PC-9 (cell line): ENCODE measurements at regions not wholly inside any gene's neighbourhood (a gene's known extent, or its start where the extent isn't known, plus 50 kb on each side); places are given as distances from the start of the nearest gene placed in this dataset.

ENCODE experiments used
- BruUV-seq: library from RNA; stranded (reverse); fragments of 400-500 nt; replicated peaks from 2 replicates; lab custom pipeline; 2021; lab: Mats Ljungman, UMichigan
- CTCF ChIA-PET: fragments of 300-600 bp; sonication (Branson Sonifier 250); formaldehyde crosslinking; loops from one replicate; lab custom pipeline; 2022; ENCODE audit warnings: antibody characterized with exemption; lab: Charles Lee
- POLR2A ChIA-PET: fragments of 300-600 bp; sonication (Branson Sonifier 250); formaldehyde crosslinking; loops from one replicate; lab custom pipeline; 2022; ENCODE audit warnings: antibody characterized with exemption; ENCODE audit not compliant: unreplicated experiment; lab: Charles Lee
- DNase-seq, 2 experiments: peaks; one replicate each; pipeline versions ENCODE4 v3.0.0 to v3.0.0-alpha.2; 2015 to 2022; ENCODE audit warnings: mixed read lengths in 1 of 2
- H2AFZ ChIP-seq: fragments of 200-600 bp; sonication (generic); 2 replicates; pipeline ENCODE4 v1.8.1; 2017; ENCODE audit warnings: antibody characterized with exemption
- H3F3A ChIP-seq: fragments of 200-600 bp; sonication (generic); 2 replicates; pipeline ENCODE4 v1.8.1; 2017; ENCODE audit warnings: antibody characterized with exemption, mild to moderate bottlenecking, low read depth; ENCODE audit not compliant: insufficient read depth
- H3K27ac ChIP-seq: fragments of 200-600 bp; sonication (generic); 2 replicates; pipeline ENCODE4 v1.6.1; 2016; ENCODE audit warnings: mixed run types
- H3K27me3 ChIP-seq: fragments of 200-600 bp; sonication (generic); 2 replicates; pipeline ENCODE4 v1.6.1; 2016; ENCODE audit warnings: low read depth, mixed run types; ENCODE audit not compliant: insufficient read depth
- H3K36me3 ChIP-seq: fragments of 200-600 bp; sonication (generic); 2 replicates; pipeline ENCODE4 v1.6.1; 2016; ENCODE audit warnings: low read depth, mixed run types
- H3K4me1 ChIP-seq: fragments of 200-600 bp; sonication (generic); replicated peaks from 2 replicates; pipeline ENCODE4 v1.6.1; 2016; ENCODE audit warnings: mixed run types; ENCODE audit not compliant: insufficient read depth
- H3K4me2 ChIP-seq: fragments of 200-600 bp; sonication (generic); 2 replicates; pipeline ENCODE4 v1.6.1; 2017; ENCODE audit warnings: mixed run types
- H3K4me3 ChIP-seq: fragments of 200-600 bp; sonication (generic); 2 replicates; pipeline ENCODE4 v1.6.1; 2016; ENCODE audit warnings: mixed run types
- H3K79me2 ChIP-seq: fragments of 200-600 bp; sonication (generic); 2 replicates; pipeline ENCODE4 v1.6.1; 2017; ENCODE audit warnings: low read depth, mixed run types
- H3K9me2 ChIP-seq: fragments of 200-600 bp; sonication (generic); 2 replicates; pipeline ENCODE4 v1.8.1; 2017; ENCODE audit warnings: mild to moderate bottlenecking; ENCODE audit not compliant: insufficient read depth
- H3K9me3 ChIP-seq: fragments of 200-600 bp; sonication (generic); 2 replicates; pipeline ENCODE4 v1.8.1; 2016; ENCODE audit warnings: low read depth; ENCODE audit not compliant: insufficient read depth
- H4K20me1 ChIP-seq: fragments of 200-600 bp; sonication (generic); 2 replicates; pipeline ENCODE4 v1.8.1; 2017; ENCODE audit not compliant: insufficient read depth
- CTCF ChIP-seq: fragments of 200-600 bp; sonication (generic); conservative IDR thresholded peaks from 2 replicates; pipeline ENCODE4 v1.6.1; 2017; ENCODE audit warnings: mixed run types, antibody characterized with exemption, mild to moderate bottlenecking, moderate library complexity
- EZH2 ChIP-seq: fragments of 200-600 bp; sonication (generic); IDR thresholded peaks from 2 replicates; pipeline ENCODE4 v1.8.0; 2017; ENCODE audit warnings: antibody characterized with exemption, low read depth
- intact Hi-C: fragments of 100-400 bp; cut with micrococcal nuclease; formaldehyde crosslinking; loops from one replicate; pipeline ENCODE4 v1.10.0; 2022; ENCODE audit not compliant: unreplicated experiment

- TF ChIP-seq CTCF, result no peak
- TF ChIP-seq EZH2, result no peak
These were observed 194.6 kb upstream of the SYT4 start for GRCh38 chr18:43471873-43472272.

GRCh38 chr18:43481069-43481468 is 203.8 kb upstream of the SYT4 start:
- intact Hi-C loops, result no loop called here
- POLR2A ChIA-PET, result no interaction called here
- Histone ChIP-seq H3F3A (no peaks in the 10 kb centered on the region), H3K4me1 (peaks cover 8% of the 10 kb centered on the region), H3K36me3 (no peaks in the 10 kb centered on the region), H3K4me3 (no peak overlapping the region), H2AFZ (no peak overlapping the region), H3K9me2 (no peaks in the 10 kb centered on the region), H4K20me1 (no peaks in the 10 kb centered on the region), H3K27me3 (no peaks in the 10 kb centered on the region), H3K79me2 (no peaks in the 10 kb centered on the region), H3K9me3 (no peaks in the 10 kb centered on the region), H3K4me2 (no peak overlapping the region), H3K27ac (no peak overlapping the region)
- TF ChIP-seq EZH2, result no peak
- TF ChIP-seq CTCF, result no peak
- no peak for DNase-seq
- BruUV-seq, result no TSS peak
- CTCF ChIA-PET, result no interaction called here

More at GRCh38 chr18:43471873-43472272, 194.6 kb upstream of the SYT4 start:
- Histone ChIP-seq H3K4me3 (no peak overlapping the region), H3K4me2 (no peak overlapping the region), H3F3A (no peaks in the 10 kb centered on the region), H3K4me1 (no peaks in the 10 kb centered on the region), H2AFZ (no peak overlapping the region), H3K79me2 (no peaks in the 10 kb centered on the region), H4K20me1 (no peaks in the 10 kb centered on the region), H3K9me3 (no peaks in the 10 kb centered on the region), H3K27me3 (no peaks in the 10 kb centered on the region), H3K36me3 (no peaks in the 10 kb centered on the region), H3K27ac (no peak overlapping the region), H3K9me2 (no peaks in the 10 kb centered on the region)
- intact Hi-C loops, result no loop called here
- ChIA-PET CTCF (no interaction called here), POLR2A (no interaction called here)
- BruUV-seq, result no TSS peak
- no peak for DNase-seq

- Histone ChIP-seq H3K27ac (no peak overlapping the region), H3K9me2 (no peaks in the 10 kb centered on the region), H3K36me3 (no peaks in the 10 kb centered on the region), H3F3A (no peaks in the 10 kb centered on the region), H3K27me3 (no peaks in the 10 kb centered on the region), H3K79me2 (no peaks in the 10 kb centered on the region), H3K4me3 (no peak overlapping the region), H3K4me1 (peaks cover 8% of the 10 kb centered on the region), H4K20me1 (no peaks in the 10 kb centered on the region), H3K9me3 (no peaks in the 10 kb centered on the region), H3K4me2 (no peak overlapping the region), H2AFZ (no peak overlapping the region)
- ChIA-PET POLR2A (no interaction called here), CTCF (no interaction called here)
- intact Hi-C loops, result no loop called here
- DNase-seq, result no peak
- TF ChIP-seq CTCF, result no peak
- no peak for TF ChIP-seq EZH2
- BruUV-seq, result no TSS peak
These were observed 204.8 kb upstream of the SYT4 start for GRCh38 chr18:43482136-43482535.
